ENCODE measurements at regions not wholly inside any gene's neighbourhood (a gene's known extent, or its start where the extent isn't known, plus 50 kb on each side); places are given as distances from the start of the nearest gene placed in this dataset.
A peak's percentile ranks its signal among the peaks of the same experiment; 100 is the strongest.

DNA sequence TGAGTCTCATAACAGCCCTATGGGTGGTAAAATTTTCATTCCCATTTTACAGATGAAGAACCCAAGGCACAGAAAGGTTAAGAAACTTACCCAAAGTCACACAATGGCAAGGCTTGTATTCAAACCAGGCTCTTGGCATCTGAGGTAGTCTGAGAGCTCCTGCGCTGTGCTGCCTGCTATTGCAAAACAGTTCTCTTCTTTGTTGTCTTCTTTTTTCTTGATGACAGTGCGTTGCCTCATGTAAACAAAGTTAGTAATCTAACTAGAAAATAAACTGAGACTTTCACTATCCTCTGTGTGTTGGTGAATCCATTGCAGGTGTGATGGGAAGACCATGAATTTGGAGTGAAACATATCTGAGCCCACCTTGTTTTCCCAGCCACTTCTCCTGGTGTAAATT lies 240.8 kb downstream of the PTEN start:
- Mint-ChIP-seq H3K27me3 (ENCODE audit: low read depth) (peaks cover 6% of the 10 kb centered on the region), H3K9me3 (no peaks in the 10 kb centered on the region), H3K27ac (no peak overlapping the region), H3K4me3 (no peak overlapping the region), H3K36me3 (ENCODE audit: low read depth) (no peaks in the 10 kb centered on the region), H3K4me1 (ENCODE audit: low read depth) (peaks cover 13% of the 10 kb centered on the region)
- CTCF ChIA-PET = interaction anchor here (1.6 kb wide), 1 partner anchor 10 kb away, joined by 5 read pairs; no protein-coding TSS in a partner anchor
- intact Hi-C loops (cut with micrococcal nuclease) = no loop called here
- no peak for DNase-seq

- CTCF ChIA-PET = no interaction called here
- Mint-ChIP-seq H3K4me3 (no peak overlapping the region), H3K36me3 (ENCODE audit: low read depth) (no peaks in the 10 kb centered on the region), H3K27me3 (ENCODE audit: low read depth) (peaks cover 6% of the 10 kb centered on the region), H3K4me1 (ENCODE audit: low read depth) (peaks cover 13% of the 10 kb centered on the region), H3K9me3 (no peaks in the 10 kb centered on the region), H3K27ac (no peak overlapping the region)
- intact Hi-C loops (cut with micrococcal nuclease) = no loop called here
- DNase-seq = no peak
These were observed 242.9 kb downstream of the PTEN start for GRCh38 chr10:88106366-88106765.

GRCh38 chr10:88107296-88108097 lies 244.1 kb downstream of the PTEN start:
- H3K27ac Mint-ChIP-seq = peak overlapping the region; percentile 2
- DNase-seq = no peak
- H3K4me3 Mint-ChIP-seq = no peak overlapping the region
- peaks cover 13% of the 10 kb centered on the region for H3K4me1 Mint-ChIP-seq (ENCODE audit: low read depth)
- H3K9me3 Mint-ChIP-seq = no peaks in the 10 kb centered on the region
- peaks cover 8% of the 10 kb centered on the region for H3K27me3 Mint-ChIP-seq (ENCODE audit: low read depth)
- no peaks in the 10 kb centered on the region for H3K36me3 Mint-ChIP-seq (ENCODE audit: low read depth)
- CTCF ChIA-PET = interaction anchor here (0.6 to 0.7 kb wide), 2 partner anchors 29 to 382 kb away, joined by 7 to 8 read pairs; no protein-coding TSS in a partner anchor
- intact Hi-C loops (cut with micrococcal nuclease) = no loop called here

DNA sequence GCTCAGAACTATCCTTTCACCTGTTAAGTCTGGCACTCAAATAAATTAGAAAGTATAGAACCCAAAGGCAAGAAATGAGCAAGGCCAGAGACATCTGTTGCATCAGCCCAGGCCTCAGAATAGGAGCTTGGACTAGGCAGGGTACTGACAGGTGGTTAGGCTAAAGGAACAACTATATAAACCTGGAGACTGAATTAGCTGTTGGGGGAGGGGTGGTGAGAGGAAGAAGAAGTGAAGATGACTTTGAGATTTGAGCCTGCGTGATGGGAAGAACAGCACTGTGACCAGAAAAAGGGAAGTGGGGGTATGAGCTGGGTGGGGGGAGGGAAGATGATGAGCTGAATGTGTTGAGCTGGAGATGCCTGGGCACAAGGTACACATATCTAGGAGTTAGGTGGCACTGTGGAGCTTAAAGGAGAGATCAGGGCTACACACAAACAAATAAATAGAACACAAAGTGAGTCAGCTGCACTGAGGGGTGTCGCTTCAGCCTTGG lies 244.7 kb downstream of the PTEN start:
- Mint-ChIP-seq H3K4me1 (ENCODE audit: low read depth) (peaks cover 13% of the 10 kb centered on the region), H3K4me3 (no peak overlapping the region), H3K27ac (no peak overlapping the region), H3K9me3 (no peaks in the 10 kb centered on the region), H3K36me3 (ENCODE audit: low read depth) (no peaks in the 10 kb centered on the region), H3K27me3 (ENCODE audit: low read depth) (peaks cover 8% of the 10 kb centered on the region)
- intact Hi-C loops (cut with micrococcal nuclease) = no loop called here
- no peak for DNase-seq
- CTCF ChIA-PET = interaction anchor here (0.6 to 0.7 kb wide), 2 partner anchors 30 to 382 kb away, joined by 7 to 8 read pairs; no protein-coding TSS in a partner anchor

GRCh38 chr10:88110355-88110754 lies 246.9 kb downstream of the PTEN start:
- Mint-ChIP-seq H3K27me3 (ENCODE audit: low read depth) (peaks cover 13% of the 10 kb centered on the region), H3K4me1 (ENCODE audit: low read depth) (peaks cover 19% of the 10 kb centered on the region), H3K36me3 (ENCODE audit: low read depth) (no peaks in the 10 kb centered on the region), H3K4me3 (no peak overlapping the region), H3K27ac (no peak overlapping the region), H3K9me3 (no peaks in the 10 kb centered on the region)
- no peak for DNase-seq
- intact Hi-C loops (cut with micrococcal nuclease) = loop anchor here (5.0 kb wide), 1 partner anchor 453 kb away; the partner anchor contains the start of gene PAPSS2
- CTCF ChIA-PET = interaction anchor here (0.6 to 1.1 kb wide), 2 partner anchors 14 to 442 kb away, joined by 3 to 4 read pairs; no protein-coding TSS in a partner anchor

- H3K9me3 Mint-ChIP-seq = no peaks in the 10 kb centered on the region
- H3K4me3 Mint-ChIP-seq = no peak overlapping the region
- intact Hi-C loops (cut with micrococcal nuclease) = loop anchor here (5.0 kb wide), 1 partner anchor 454 kb away; the partner anchor contains the start of gene PAPSS2
- no peak overlapping the region for H3K27ac Mint-ChIP-seq
- CTCF ChIA-PET = interaction anchor here (0.6 kb wide), 1 partner anchor 15 kb away, joined by 4 read pairs; no protein-coding TSS in a partner anchor
- peaks cover 19% of the 10 kb centered on the region for H3K4me1 Mint-ChIP-seq (ENCODE audit: low read depth)
- H3K36me3 Mint-ChIP-seq (ENCODE audit: low read depth) = no peaks in the 10 kb centered on the region
- H3K27me3 Mint-ChIP-seq (ENCODE audit: low read depth) = peaks cover 13% of the 10 kb centered on the region
- DNase-seq = no peak
These were observed 247.4 kb downstream of the PTEN start for GRCh38 chr10:88110822-88111221.

DNA sequence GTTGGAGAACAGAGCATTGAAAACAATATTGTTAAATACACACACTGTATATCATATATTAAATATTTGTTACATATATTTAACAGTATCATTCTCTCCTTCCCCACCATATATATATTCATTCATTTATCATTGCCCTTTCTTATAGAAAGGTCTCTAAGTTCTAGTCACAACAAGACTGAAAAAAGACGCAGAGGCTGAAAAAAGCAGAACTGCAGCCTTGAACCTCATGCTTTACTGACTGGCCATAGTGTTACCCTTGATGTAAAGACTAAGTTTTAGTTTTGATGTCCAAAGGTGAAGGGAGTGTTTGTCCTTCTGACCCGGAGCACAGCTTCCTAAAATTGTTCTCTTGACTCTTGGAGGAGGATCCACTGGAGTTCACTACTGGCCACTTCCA lies 247.9 kb downstream of the PTEN start:
- Mint-ChIP-seq H3K4me1 (ENCODE audit: low read depth) (peaks cover 19% of the 10 kb centered on the region), H3K4me3 (no peak overlapping the region), H3K27me3 (ENCODE audit: low read depth) (peaks cover 13% of the 10 kb centered on the region), H3K9me3 (no peaks in the 10 kb centered on the region), H3K27ac (no peak overlapping the region), H3K36me3 (ENCODE audit: low read depth) (no peaks in the 10 kb centered on the region)
- intact Hi-C loops (cut with micrococcal nuclease) = loop anchor here (5.0 kb wide), 1 partner anchor 454 kb away; the partner anchor contains the start of gene PAPSS2
- no peak for DNase-seq
- CTCF ChIA-PET = interaction anchor here (0.6 kb wide), 1 partner anchor 15 kb away, joined by 4 read pairs; no protein-coding TSS in a partner anchor

GRCh38 chr10:88113232-88113631 lies 249.8 kb downstream of the PTEN start:
- intact Hi-C loops (cut with micrococcal nuclease) = loop anchor here (5.0 kb wide), 1 partner anchor 456 kb away; the partner anchor contains the start of gene PAPSS2
- no peak overlapping the region for H3K27ac Mint-ChIP-seq
- no peaks in the 10 kb centered on the region for H3K36me3 Mint-ChIP-seq (ENCODE audit: low read depth)
- DNase-seq = no peak
- CTCF ChIA-PET = interaction anchor here (1.3 to 3.5 kb wide), 7 partner anchors 13 to 276 kb away, joined by 3 to 18 read pairs (median 5); no protein-coding TSS in a partner anchor
- peaks cover 10% of the 10 kb centered on the region for H3K27me3 Mint-ChIP-seq (ENCODE audit: low read depth)
- H3K4me1 Mint-ChIP-seq (ENCODE audit: low read depth) = peaks cover 11% of the 10 kb centered on the region
- H3K9me3 Mint-ChIP-seq = no peaks in the 10 kb centered on the region
- no peak overlapping the region for H3K4me3 Mint-ChIP-seq

DNA sequence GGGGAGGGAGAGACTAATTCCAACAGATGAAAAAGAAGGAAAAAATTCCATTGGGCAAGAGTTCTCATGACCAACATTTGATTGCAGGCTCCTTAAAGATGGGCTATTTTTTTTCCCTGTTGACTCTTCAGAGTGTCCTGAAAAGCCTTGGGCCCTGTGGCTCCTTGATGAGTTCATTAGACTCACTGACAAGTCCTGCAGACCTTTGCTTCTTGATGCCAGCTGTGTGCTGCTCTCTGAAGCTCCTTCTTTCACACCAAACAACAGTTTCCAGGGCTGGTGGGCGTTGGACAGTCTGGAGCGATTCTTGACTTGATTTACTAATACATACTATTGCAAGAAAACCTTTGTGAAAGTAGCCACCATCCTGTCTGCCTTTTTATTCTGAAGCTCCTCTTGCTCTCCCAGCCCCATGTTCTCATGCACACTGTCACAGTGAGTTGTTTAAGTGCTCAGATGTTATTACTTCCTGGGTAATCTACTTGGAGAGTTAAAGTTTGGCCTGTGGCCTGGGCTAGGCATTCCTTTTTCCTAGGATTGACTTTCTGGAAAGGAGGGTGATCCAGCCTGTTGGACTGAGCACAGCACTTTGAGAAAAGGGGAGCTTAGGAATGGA lies 250.3 kb downstream of the PTEN start:
- CTCF ChIA-PET = interaction anchor here (0.5 to 3.5 kb wide), 14 partner anchors 9 to 300 kb away, joined by 3 to 18 read pairs (median 4); no protein-coding TSS in a partner anchor
- H3K4me1 Mint-ChIP-seq (ENCODE audit: low read depth) = peaks cover 8% of the 10 kb centered on the region
- peaks cover 10% of the 10 kb centered on the region for H3K27me3 Mint-ChIP-seq (ENCODE audit: low read depth)
- H3K9me3 Mint-ChIP-seq = no peaks in the 10 kb centered on the region
- H3K4me3 Mint-ChIP-seq = no peak overlapping the region
- no peak for DNase-seq
- H3K27ac Mint-ChIP-seq = no peak overlapping the region
- intact Hi-C loops (cut with micrococcal nuclease) = loop anchor here (5.0 kb wide), 1 partner anchor 456 kb away; the partner anchor contains the start of gene PAPSS2
- no peaks in the 10 kb centered on the region for H3K36me3 Mint-ChIP-seq (ENCODE audit: low read depth)

DNA sequence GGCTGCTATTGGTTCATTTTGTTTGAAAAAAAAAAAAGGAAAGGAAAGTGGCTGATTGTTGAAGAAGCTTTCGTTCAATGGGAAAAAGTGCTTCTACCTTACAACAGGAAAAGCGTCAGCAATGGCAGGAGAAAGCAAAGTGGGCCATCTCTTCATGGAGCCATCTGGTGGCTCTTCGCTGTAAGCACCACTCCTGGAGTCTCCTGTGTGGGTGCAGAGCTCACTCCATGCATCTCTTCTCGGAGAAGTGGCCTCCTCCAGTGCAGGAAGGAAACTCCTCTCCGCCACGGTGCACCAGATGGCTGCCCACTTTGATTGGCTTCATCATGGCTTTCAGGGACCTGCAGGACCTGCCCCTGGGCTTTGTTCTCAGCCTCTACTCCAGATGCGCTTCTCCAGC lies 250.9 kb downstream of the PTEN start:
- Mint-ChIP-seq H3K27me3 (ENCODE audit: low read depth) (peaks cover 10% of the 10 kb centered on the region), H3K9me3 (no peaks in the 10 kb centered on the region), H3K4me1 (ENCODE audit: low read depth) (peaks cover 8% of the 10 kb centered on the region), H3K36me3 (ENCODE audit: low read depth) (no peaks in the 10 kb centered on the region), H3K27ac (no peak overlapping the region), H3K4me3 (no peak overlapping the region)
- CTCF ChIA-PET = interaction anchor here (0.5 to 3.5 kb wide), 14 partner anchors 9 to 300 kb away, joined by 3 to 18 read pairs (median 4); no protein-coding TSS in a partner anchor
- intact Hi-C loops (cut with micrococcal nuclease) = loop anchor here (5.0 kb wide), 1 partner anchor 457 kb away; the partner anchor contains the start of gene PAPSS2
- DNase-seq = peak; percentile 45

- Mint-ChIP-seq H3K27me3 (ENCODE audit: low read depth) (peaks cover 10% of the 10 kb centered on the region), H3K4me3 (no peak overlapping the region), H3K27ac (no peak overlapping the region), H3K9me3 (no peaks in the 10 kb centered on the region), H3K4me1 (ENCODE audit: low read depth) (peaks cover 14% of the 10 kb centered on the region), H3K36me3 (ENCODE audit: low read depth) (no peaks in the 10 kb centered on the region)
- intact Hi-C loops (cut with micrococcal nuclease) = loop anchor here (5.0 kb wide), 1 partner anchor 437 kb away; no protein-coding TSS in a partner anchor
- CTCF ChIA-PET = interaction anchor here (0.6 to 3.5 kb wide), 4 partner anchors 55 to 257 kb away, joined by 3 to 18 read pairs (median 4); no protein-coding TSS in a partner anchor
- DNase-seq = no peak
These were observed 252.0 kb downstream of the PTEN start for GRCh38 chr10:88115407-88115806.

GRCh38 chr10:88115968-88116367 lies 252.5 kb downstream of the PTEN start:
- H3K9me3 Mint-ChIP-seq = no peaks in the 10 kb centered on the region
- DNase-seq = no peak
- H3K27me3 Mint-ChIP-seq (ENCODE audit: low read depth) = peaks cover 12% of the 10 kb centered on the region
- H3K36me3 Mint-ChIP-seq (ENCODE audit: low read depth) = no peaks in the 10 kb centered on the region
- intact Hi-C loops (cut with micrococcal nuclease) = loop anchor here (2.0 to 5.0 kb wide), 2 partner anchors 79 to 436 kb away; no protein-coding TSS in a partner anchor
- H3K4me1 Mint-ChIP-seq (ENCODE audit: low read depth) = peaks cover 18% of the 10 kb centered on the region
- CTCF ChIA-PET = interaction anchor here (1.3 to 3.5 kb wide), 2 partner anchors 55 to 258 kb away, joined by 3 to 18 read pairs; no protein-coding TSS in a partner anchor
- no peak overlapping the region for H3K27ac Mint-ChIP-seq
- no peak overlapping the region for H3K4me3 Mint-ChIP-seq
